A172 (cell line): ENCODE measurements at regions not wholly inside any gene's neighbourhood (a gene's known extent, or its start where the extent isn't known, plus 50 kb on each side); places are given as distances from the start of the nearest gene placed in this dataset.
"Not testable (repeated sequence)": the region's sequence is repeated elsewhere in the genome, so short reads cannot be mapped to it uniquely, and the experiment has no call there.

Experiments
- DNase-seq: peaks from one replicate; pipeline ENCODE4 v3.0.0-alpha.2; 2015; ENCODE audit warnings: low spot score

DNA sequence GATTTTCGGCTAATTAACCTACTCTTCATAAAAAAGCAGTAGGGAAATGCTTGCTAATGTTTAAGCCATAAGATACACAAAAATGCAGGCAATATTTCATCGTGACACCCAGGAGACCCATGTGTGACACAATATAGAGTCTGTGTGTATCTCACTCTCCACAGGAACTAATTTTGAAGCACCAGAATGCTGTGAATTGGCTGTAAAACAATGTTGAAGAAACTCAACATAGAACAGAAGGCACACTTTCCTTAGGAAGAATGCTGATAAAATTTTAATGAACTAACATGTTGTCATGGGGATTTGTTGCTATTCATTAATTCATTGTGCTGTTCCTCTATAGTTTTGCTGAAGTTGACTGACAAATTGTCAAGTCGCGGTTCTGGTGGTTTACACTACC lies 249.4 kb upstream of the TFAP2D start:
- DNase-seq, result no peak

DNA sequence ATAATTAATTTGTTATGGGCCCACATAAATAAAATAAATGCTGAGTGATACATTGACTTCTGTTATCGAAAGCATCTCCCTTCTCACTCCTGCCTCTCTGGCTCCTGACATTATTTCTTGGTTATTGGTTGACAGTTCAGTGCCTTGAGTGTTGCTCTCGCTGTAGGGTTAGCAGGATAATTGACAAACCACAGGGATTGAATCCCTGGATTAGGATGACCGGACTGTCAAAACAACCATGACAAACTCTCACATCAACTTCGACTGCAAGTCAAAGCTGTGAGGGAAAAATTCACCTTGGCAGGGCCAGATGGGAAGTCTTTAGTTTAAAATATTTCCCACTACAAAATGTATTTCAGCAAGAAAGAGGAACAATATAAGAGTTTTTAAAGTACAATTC lies 245.4 kb upstream of the TFAP2D start:
- no peak for DNase-seq

DNA sequence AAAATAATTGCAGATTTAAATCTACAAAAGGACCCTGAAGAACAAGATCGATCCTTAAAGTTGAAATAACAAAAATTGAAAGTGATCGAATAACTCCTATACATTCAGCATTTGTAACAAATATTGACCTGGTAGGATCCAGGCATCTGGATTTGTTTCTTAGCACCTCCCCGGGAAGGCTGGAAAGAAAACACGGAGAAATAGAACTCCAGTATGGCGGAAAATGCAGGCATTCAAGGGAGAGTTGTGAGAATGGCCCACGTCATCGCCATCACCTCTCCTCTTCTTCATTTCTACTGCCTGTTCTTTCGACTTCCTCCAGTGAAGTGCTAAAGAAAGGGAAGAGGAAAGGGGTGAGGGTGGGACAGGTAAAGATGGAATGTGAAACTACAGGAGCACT lies 242.3 kb upstream of the TFAP2D start:
- DNase-seq, result no peak

DNA sequence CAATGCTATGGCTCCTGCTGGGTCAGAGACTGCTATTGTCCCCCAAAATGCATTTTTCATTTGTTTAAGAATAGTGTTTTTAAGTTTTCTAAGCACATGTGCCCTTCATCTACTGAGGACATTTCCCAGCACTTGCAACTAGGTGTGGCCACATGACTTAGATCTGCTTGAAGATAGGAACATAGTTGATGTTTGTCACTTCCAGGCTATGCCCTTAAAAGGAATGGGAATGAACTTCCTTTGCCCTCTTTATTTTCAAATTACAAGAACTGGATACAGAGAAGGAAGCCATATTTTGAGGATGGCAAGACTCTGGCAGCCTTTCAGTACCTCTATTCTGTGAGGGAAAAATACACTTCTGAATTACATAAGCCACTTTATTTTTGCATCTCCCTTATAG lies 203.0 kb upstream of the TFAP2D start:
- DNase-seq, result no peak

DNA sequence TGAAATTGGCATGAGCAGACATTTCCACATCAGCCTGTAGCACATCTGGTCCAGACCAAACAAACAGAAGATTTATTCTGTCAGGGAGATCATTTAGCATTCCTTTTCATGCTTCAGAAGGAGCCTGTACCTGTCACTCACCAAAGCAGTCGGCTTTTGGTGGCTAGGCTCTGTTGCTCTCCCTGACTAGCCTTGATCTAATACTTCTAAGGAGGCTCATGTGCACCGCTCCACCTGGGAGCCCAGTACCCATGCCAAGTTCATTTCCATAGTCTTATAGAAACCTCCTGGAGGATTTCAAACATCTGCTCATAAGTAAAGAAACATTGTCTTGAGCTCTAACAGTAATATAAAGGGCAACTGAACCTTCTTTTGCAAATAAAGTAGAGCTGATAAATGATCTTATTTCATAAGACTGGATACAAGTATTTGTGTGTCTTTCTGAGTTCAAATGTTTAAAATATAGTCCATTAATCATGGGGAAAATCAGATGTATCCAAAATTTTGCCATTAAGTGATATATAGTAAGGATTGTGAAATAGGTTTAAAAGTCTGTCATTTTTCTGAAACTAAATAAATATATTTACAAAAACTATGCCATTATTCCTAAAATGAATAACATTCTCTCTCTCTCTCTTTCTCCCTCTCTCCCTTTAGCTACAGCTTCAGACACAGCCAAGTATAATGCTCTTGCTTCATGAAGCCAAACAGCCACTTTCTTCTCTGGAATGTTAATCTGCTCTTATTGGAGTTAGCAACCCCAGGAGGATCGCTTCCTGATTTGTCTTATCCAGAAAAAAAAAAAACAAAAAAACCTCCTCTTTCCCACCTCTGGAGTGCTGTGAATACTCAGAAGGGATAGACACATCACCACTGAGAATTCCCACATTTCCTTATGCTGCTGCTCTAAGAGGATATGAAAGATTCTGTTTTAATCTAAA lies 192.7 kb upstream of the TFAP2D start:
- DNase-seq, result no peak

DNA sequence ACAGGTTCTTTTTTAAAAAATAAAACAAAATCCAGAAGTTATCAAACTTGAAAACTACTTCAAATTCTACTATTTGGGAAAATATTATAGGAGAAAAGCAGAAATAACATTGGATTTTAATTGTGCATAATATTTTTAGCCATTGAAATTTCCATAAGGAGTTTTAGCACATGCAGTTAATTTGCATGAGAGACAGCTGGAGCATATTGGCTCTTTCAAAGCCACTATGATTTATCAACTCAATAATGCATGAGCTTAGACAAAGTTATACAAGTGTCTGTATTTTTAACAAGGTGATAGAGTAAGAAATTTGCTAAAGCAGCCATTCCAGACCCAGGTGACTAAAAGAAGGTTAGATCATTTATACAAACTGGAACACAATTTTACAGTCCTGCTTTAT lies 189.0 kb upstream of the TFAP2D start:
- DNase-seq, result no peak

DNA sequence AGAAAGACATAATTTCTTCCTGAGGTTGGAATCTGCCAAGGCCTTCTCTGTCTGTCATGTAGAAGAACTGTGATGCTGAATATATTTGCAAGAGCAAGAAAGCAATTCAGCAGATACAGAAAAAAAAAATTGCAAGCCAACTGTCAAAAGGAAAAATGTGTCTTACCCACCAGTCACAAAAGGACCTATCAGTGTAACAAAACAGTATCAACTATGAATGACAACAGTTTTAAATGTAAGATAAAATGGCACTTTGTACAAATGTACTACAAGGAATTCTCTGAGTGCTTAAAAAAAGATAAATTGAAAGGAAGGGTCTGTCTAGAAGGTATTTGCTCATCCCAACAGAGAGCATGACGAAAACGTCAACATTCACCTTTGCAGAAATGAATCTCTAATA lies 185.3 kb upstream of the TFAP2D start:
- no peak for DNase-seq

DNA sequence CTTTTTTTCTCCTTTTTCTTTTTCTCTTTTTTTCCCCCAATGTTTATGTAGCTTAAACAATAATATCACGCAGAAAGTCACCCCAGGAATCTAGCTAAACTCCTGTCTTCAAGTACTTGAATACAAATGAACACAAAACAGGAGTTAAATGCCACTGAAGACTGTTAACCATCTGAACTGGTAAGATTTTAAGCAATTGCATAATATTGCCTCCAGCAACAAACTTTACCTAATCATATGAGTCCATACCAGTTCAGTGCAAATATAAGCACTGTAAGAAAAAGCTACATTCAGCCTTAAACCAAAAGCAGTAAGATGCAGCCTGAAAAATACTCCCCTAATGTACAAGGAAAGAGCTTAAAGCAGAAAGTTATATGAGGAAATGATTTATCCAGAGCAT lies 173.9 kb upstream of the TFAP2D start:
- DNase-seq, result no peak

DNA sequence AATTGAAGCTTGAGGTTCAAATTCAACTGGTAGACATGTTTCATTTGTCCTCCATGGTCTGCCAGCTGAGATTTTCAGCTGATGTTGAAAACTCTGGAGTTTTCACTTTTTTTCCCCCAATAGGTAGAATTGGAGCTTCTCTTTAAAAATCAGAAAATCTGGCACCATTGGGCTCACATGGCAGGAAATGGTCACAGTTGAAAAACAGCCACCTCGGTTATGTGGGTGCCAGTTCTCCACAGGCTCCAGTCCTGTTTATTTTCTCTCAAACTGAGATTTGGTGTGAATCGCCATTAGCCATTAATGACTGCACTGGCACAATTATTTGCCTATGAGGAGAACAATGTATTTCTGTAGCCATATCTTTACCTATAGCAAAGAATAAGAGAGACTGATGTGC lies 171.4 kb upstream of the TFAP2D start:
- DNase-seq, result no peak

DNA sequence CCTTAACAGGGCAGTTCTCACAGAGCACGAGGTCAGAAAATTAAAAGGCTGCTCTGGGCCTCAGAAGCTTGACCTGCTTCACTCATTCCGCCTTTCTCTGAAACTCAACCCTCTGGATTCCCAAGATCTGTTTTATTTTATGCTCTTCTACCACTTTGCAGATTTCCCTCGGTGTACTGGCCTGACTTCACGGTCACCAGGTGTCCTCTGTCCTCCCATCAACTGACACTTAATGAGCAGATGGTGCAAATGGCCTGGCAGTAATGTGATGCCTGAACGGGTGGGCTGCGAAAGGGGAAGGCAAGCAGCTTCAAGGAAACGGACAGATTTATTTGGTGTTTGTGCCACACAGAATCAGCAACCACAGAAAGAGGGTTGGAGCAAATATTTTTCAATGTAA lies 169.7 kb upstream of the TFAP2D start:
- DNase-seq, result no peak

DNA sequence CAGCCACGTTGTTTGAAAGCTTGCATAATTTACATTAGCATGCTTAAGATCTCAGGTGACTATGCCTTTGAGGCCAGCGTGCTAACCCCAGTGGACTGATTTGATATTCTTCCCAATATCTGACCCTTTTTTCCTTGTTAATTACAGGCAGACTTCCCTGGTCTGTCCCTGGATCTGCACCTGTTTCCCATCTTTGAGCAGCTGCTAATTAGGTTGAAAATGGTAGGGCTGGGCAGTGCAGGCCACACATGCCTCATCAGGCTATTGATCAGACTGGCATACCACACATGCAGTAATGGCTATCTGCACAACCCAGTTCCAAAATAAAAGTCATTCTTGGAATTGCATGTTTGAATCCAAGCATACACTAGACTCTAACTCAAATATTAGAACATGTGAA lies 164.3 kb upstream of the TFAP2D start:
- DNase-seq, result no peak

DNA sequence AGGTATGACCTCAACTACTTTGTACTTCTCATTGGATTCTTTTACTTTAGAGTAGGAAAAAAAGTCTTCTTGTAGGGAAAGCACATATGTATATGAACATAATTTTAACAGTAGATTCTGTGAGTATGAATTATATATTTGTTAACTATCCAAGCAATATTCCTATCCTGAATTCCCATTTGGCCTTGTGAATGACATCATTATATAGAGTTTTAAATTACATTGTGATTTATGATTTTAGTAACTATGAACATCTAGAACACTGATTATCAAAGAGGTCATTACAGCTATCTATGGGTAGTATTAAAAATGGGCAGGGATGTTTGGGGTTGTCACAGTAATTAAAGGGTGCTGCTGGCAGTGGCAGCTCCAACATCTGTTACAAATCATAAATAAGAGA lies 163.9 kb upstream of the TFAP2D start:
- DNase-seq, result no peak

DNA sequence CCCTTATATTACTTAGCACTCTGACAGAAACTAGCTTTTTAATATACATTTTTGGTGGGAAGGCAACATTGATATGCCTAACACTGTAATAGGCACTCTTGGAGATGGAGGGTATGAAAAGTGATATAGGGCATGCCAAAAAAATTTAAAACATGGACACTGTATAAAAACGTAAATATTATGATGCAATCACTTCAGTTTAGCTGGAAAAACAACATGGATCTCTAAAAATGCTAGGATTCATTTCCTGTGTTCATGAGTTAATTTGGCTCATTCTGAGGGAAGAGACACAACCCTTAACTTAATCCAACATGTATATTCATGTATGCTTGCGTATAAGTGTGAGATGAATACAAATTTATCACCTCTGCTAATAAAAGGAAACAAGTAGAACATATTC lies 157.3 kb upstream of the TFAP2D start:
- DNase-seq, result no peak

DNA sequence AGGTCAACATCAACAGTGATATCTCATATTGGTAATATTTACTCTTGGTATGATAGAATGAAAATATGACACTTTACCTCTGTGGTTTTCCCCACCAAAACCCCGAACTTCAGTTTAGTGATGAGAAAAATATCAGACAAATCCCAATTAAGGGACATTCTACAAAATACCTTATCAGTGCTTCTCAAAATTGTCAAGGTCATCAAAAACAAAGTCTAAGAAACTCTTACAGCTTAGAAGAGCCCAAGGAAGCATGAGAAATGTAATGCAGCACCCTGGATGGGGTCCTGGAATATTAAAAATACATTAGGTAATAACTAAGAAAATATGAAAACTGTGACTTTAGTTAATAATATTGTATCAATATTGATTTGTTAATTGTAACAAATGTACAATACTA lies 148.3 kb upstream of the TFAP2D start:
- DNase-seq, result no peak

DNA sequence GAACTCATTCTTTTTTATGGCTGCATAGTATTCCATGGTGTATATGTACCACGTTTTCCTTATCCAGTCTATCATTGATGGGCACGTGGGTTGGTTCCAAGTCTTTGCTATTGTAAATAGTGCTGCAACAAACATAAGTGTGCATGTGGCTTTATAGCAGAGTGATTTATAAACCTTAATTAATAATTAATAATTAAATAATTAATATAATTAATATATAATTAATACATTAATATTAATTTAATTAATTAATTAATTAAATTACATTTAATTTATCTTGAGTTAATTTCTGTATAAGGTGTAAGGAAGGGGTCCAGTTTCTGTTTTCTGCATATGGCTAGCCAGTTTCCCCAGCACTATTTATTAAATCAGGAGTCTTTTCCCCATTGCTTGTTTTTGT lies 142.1 kb upstream of the TFAP2D start:
- DNase-seq, result not testable (repeated sequence)

DNA sequence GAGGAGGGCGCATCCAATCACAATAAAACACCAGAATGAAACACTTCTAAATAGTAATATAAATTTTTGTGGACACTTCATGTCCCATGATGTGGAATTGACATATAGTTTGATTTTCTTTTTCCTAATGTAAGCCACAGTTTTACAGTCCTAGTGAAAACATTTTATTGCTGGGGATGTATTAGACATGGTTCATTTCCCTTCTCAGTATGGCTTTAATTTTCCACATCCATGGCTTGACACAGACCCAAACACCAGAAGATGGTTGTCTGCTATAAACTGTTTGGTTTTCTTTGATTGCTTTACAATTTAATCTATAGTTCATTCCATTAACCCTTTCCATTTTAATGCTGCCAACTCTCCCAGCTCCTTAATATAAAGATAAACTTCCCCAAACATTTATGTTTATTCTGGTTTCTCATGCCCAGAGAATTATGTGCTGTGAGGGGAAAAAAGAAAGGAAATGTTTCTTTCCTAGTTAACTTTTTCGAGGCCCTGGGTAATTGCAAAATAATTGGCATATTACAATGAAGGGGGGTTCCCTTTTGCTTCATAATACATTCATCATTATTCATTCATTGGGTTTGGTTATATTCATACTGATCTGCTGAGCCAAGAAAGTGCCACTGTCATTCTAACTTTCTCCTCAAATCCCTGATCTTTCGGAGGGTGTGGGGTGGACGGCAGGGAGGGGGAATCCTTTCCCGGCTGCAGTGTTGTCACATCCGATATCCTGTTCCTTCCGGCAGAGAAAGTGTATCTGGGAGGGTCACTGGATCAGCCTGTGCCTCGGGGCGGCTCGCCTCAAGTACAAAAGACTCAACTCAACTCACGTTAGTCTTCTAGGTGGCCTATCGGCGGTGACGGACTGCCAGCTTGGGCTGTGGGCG lies 127.6 kb upstream of the TFAP2D start:
- DNase-seq, result no peak

DNA sequence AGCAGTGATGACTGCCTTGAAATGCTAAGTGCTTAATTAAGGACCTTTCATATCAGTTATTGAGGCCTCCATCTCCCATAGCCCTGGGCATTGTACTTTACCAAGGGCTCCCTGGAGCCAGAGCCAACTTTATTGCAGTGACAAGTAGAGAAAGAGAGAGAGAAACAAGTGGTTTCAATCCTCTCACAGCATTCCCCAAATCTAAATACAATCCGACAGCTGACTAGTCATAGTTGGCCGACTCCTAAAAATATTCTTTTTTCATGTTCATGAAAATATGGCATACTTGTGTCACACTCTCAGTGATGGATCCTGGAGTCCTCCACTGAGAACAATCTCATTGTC lies 127.0 kb upstream of the TFAP2D start:
- no peak for DNase-seq

DNA sequence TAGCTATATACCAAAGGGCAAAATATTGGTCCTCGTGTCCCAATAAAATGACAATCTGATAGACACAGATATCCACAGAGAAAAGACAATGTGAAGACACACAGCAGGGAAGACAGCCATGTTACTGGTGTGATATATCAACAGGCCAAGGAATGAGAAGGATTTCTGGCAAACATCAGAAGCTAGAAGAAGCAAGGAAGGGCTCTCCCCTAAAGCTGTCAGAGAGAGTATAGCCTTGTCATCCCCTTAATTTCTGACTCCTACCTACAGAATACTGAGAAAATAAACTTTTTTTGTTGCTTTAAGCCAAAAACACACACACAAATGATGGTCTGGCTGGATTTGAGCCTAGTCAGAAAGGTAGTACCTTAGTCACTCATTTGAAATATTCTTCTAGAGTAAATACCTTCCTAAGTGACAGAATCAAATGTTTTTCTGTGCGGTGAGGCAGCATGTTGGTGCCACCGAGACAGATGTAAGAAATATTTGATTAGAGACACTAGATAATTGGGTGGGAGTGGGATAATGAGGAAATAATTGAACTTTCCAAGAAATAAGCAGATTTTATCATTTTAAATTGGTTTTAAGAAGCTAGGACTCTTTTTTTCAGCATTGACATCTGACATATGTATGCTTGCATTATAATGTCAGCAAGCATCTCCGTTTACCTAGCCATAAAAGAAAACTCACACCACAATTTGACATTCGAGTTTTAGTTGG lies 123.4 kb upstream of the TFAP2D start:
- no peak for DNase-seq

DNA sequence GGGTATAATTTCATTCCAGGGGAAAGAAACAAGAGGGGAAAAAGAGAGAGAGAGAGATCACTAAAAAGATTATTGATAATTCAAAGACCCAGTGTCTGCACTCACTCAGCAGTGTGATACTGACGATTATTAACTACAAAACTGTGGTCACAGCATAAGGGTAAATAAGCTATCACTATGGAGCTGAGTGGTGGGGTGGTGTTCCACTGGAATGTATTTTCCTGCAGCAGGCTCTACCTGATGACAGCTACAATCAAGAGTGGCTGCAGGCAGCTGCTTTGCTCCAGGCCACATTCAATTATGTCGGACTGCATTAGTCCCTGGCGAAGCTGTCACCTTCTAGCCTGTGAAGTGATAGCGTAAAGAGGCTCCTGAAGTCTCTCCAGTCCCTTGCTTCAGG lies 122.2 kb upstream of the TFAP2D start:
- DNase-seq, result no peak

DNA sequence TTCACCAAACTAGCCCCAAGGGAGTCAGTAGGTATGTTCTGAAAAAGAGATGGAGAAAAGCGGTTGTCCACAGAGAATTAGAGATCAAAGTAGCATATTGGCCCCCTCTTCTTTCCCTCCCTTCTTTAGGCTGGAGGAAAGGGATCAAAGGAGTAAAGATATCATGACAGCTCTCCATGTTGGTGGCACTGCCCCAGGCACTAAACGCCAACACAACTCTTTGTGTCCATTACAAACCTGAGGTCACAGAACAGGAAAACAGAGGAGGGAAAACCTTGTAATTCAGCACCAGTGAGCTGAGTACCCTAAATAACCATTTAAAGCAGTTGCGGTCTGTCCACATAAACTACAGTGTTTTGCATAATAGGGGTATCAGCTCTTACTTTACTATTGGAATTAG lies 113.0 kb upstream of the TFAP2D start:
- DNase-seq, result no peak

DNA sequence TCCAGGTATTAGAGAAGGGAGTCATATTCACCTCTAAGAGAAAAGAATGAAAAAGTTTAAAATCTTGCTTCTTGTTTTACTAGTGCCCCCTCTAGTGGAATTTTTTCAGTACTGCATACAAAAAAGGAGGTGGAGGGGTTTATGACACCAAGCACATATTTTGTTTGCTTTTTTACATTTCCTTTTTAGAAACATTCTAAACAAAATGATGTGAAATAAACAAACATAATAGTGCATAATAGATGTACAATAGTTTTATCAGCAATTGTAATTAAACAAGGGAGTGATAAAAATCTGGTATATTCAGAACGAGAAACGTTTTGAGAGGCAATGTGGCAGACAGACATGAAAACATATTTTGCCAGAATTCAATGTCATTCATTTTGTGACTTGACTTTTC lies 111.0 kb upstream of the TFAP2D start:
- peak; percentile 8 for DNase-seq

DNA sequence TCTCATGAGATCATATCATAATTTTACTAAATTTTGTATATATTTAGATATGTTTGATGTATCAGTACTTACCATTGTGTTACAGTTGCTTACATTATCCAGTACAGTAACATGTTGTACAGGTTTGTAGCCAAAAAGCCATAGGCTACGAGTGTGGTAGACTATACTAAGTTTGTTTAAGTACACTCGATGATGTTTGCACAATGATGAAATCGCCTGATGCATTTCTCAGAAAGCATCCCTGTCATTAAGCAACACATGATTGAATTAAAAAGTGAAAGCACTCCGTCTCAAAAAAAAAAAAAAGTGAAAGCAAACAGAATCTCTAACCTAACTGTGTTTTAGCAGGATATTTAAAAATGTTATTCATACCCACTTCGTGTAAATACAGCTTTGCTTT lies 104.9 kb upstream of the TFAP2D start:
- no peak for DNase-seq

DNA sequence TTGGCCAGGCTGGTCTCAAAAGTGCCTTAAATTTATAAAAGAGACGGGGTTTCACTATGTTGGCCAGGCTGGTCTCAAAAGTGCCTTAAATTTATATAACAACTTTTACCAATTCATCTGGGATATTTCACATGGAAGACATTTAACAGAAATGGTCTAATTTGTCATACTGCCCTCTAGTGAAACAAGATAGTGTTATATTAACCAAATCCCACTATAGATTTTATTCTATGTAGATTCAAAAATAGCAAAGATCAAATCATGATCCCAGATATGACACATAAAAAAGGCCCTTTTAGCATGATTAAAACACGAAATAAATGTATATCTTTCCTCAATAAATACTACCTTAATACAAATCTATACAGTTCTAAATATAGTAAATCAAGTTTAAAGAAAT lies 102.8 kb upstream of the TFAP2D start:
- DNase-seq, result no peak
